Endodermal cell (in vitro differentiated cells): ENCODE measurements at regions not wholly inside any gene's neighbourhood (a gene's known extent, or its start where the extent isn't known, plus 50 kb on each side); places are given as distances from the start of the nearest gene placed in this dataset.

ENCODE experiments used
- DNase-seq: peaks from one replicate; pipeline ENCODE4 v3.0.0-alpha.2; 2017
- H3K27ac ChIP-seq: 2 replicates; pipeline ENCODE4 v1.5.1; 2013; ENCODE audit warnings: mild to moderate bottlenecking, low read depth, low read length, moderate library complexity
- H3K27me3 ChIP-seq: 2 replicates; pipeline ENCODE4 v1.6.1; 2013; ENCODE audit warnings: mild to moderate bottlenecking, low read length, moderate library complexity; ENCODE audit not compliant: insufficient read depth, control insufficient read depth, poor library complexity, severe bottlenecking
- H3K36me3 ChIP-seq: 2 replicates; pipeline ENCODE4 v1.7.0; 2013; ENCODE audit warnings: mild to moderate bottlenecking, low read length, moderate library complexity; ENCODE audit not compliant: control insufficient read depth, insufficient read depth
- H3K4me1 ChIP-seq: one replicate; pipeline ENCODE4 v1.7.0; 2013; ENCODE audit warnings: low read length; ENCODE audit not compliant: control insufficient read depth, insufficient read depth
- H3K4me3 ChIP-seq: 2 replicates; pipeline ENCODE4 v1.5.1; 2013; ENCODE audit warnings: mild to moderate bottlenecking, low read length, moderate library complexity
- H3K9ac ChIP-seq: 2 replicates; pipeline ENCODE4 v1.6.1; 2013; ENCODE audit warnings: mild to moderate bottlenecking, low read length, moderate library complexity; ENCODE audit not compliant: poor library complexity, severe bottlenecking; ENCODE audit errors: extremely low read depth
- H3K9me3 ChIP-seq: 2 replicates; pipeline ENCODE4 v1.6.1; 2013; ENCODE audit warnings: mild to moderate bottlenecking, low read length, moderate library complexity; ENCODE audit not compliant: control insufficient read depth
- H3K27ac Mint-ChIP-seq: 2 replicates; pipeline ENCODE4 v1.8.0; 2020; ENCODE audit warnings: mixed read lengths
- H3K27me3 Mint-ChIP-seq: 2 replicates; pipeline ENCODE4 v1.8.0; 2021; ENCODE audit warnings: mild to moderate bottlenecking, mixed read lengths; ENCODE audit not compliant: insufficient read depth
- H3K36me3 Mint-ChIP-seq: 2 replicates; pipeline ENCODE4 v1.8.0; 2020; ENCODE audit warnings: low read depth, mixed read lengths
- H3K4me1 Mint-ChIP-seq: 2 replicates; pipeline ENCODE4 v1.8.0; 2020; ENCODE audit warnings: mixed read lengths
- H3K4me3 Mint-ChIP-seq: 2 replicates; pipeline ENCODE4 v1.8.0; 2020; ENCODE audit warnings: mild to moderate bottlenecking, moderate library complexity, mixed read lengths
- H3K9me3 Mint-ChIP-seq: 2 replicates; pipeline ENCODE4 v1.8.0; 2020; ENCODE audit warnings: mild to moderate bottlenecking, mixed read lengths
- WGBS, 2 experiments: methylation state at CpG; one replicate each; pipeline versions ENCODE4 v1.1.5 to v1.1.7; 2013; ENCODE audit warnings: missing lambda C conversion rate in 2 of 2, mixed read lengths in 1 of 2; ENCODE audit not compliant: insufficient coverage in 1 of 2, insufficient read length in 1 of 2; 5-methylcytosine and 5-hydroxymethylcytosine counted together
- TF ChIP-seq, protein P1 (sequence below): fragments of 200-600 bp; sonication (generic); conservative IDR thresholded peaks from 2 replicates; pipeline ENCODE4 v1.5.0; 2021; ENCODE audit warnings: antibody characterized with exemption, mild to moderate bottlenecking

DNA sequence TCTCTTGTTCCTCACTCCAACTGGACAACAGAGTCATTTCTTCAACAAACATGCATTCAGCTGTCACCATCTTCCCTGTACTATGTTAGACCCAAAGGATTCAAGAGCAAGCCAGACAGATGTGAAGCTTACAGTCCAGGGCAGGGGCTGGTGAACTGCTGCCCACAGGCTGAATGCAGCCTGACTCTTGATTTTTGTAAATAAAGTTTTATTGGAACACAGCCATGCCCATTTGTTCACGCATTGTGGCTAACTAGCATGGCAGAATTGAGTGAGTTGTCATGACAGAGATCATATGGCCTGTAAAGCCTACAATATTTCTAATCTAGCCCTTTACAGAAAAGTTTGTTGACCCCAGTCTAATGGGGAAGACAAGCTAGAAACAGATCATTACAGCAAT is 208.7 kb downstream of the EMX2 start:
- TF ChIP-seq, protein P1, sequence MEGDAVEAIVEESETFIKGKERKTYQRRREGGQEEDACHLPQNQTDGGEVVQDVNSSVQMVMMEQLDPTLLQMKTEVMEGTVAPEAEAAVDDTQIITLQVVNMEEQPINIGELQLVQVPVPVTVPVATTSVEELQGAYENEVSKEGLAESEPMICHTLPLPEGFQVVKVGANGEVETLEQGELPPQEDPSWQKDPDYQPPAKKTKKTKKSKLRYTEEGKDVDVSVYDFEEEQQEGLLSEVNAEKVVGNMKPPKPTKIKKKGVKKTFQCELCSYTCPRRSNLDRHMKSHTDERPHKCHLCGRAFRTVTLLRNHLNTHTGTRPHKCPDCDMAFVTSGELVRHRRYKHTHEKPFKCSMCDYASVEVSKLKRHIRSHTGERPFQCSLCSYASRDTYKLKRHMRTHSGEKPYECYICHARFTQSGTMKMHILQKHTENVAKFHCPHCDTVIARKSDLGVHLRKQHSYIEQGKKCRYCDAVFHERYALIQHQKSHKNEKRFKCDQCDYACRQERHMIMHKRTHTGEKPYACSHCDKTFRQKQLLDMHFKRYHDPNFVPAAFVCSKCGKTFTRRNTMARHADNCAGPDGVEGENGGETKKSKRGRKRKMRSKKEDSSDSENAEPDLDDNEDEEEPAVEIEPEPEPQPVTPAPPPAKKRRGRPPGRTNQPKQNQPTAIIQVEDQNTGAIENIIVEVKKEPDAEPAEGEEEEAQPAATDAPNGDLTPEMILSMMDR: no peak
- no peak overlapping the region for H3K27ac Mint-ChIP-seq
- no peaks in the 10 kb centered on the region for H3K9me3 Mint-ChIP-seq

DNA sequence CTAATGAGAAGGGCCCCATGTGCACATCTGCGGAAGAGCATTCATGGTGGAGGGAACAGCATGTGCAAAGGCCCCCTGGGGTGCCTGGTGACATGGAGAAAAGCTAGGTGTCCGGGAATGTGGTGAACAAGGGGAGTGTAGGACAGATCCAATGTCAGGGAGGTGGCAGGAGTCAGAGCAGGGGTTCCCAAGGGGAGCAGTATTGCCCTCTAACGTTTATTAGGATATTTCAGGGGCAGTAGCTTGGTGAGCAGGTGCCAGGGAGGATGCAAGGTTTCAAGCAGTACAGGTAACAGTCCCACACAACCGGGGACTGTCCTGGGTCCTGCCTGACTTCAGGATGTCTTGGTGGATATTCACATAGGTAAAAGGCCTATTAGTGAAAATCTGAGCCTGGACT is 209.6 kb downstream of the EMX2 start:
- 72 to 86% methylated on average over 3 to 4 of the region's 4 CpGs for WGBS, 2 experiments
- no peaks in the 10 kb centered on the region for H3K36me3 Mint-ChIP-seq

More for the DNA sequence above, 208.7 kb downstream of the EMX2 start:
- no peaks in the 10 kb centered on the region for H3K36me3 Mint-ChIP-seq
- Histone ChIP-seq H3K27ac (no peak overlapping the region), H3K27me3 (peaks cover 6% of the 10 kb centered on the region), H3K9me3 (no peaks in the 10 kb centered on the region), H3K4me3 (no peak overlapping the region), H3K36me3 (no peaks in the 10 kb centered on the region), H3K9ac (no peak overlapping the region), H3K4me1 (no peaks in the 10 kb centered on the region)
- 92 to 100% methylated on average over 1 of the region's 1 CpG for WGBS, 2 experiments
- H3K4me3 Mint-ChIP-seq: no peak overlapping the region
- peaks cover 35% of the 10 kb centered on the region for H3K27me3 Mint-ChIP-seq
- peak; percentile 21 for DNase-seq
- H3K4me1 Mint-ChIP-seq: no peaks in the 10 kb centered on the region

DNA sequence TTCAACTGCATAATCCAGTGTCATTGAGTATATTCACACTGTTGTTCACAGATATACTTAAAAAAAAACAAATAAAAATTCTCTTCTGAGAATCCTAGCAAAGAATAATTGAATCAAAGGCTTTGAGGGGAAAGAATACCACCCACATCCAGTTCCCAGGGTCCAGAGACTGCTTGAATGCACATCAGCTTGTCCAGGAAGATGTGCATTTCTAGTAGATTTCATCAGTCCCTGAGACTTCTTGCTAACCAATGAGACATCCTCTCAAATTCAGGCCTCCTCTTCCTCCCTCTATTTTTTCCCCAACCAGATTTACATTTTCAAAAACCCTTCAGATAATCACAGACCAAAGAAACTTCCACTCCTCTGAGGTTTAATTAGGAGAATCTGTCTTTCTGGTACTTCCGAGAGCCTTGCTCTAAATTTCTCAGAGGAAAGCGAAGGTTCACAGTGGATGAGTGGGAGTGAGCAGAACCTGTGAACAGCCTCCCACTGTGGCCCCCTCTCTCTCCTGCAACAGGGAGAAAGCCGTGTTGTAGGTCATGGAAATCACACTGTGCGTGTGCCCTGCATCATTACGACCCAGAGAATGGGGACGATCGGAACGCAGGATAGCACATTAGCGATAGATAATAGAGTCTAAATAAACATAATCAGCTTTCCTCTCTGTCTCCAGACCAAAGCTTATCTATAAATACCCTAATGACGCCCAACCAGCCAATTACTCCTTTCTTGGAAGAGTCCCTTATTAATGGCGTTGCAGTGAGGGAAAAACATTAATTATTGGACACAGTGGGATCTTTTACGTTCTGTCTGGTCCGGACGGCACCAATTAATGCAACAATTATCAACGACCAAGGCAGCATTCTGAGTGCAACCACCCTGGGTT is 212.5 kb downstream of the EMX2 start:
- Mint-ChIP-seq H3K9me3 (no peaks in the 10 kb centered on the region), H3K4me1 (no peaks in the 10 kb centered on the region), H3K27ac (no peak overlapping the region), H3K27me3 (peaks cover 26% of the 10 kb centered on the region), H3K4me3 (no peak overlapping the region), H3K36me3 (no peaks in the 10 kb centered on the region)
- H3K27me3 ChIP-seq: peaks cover 9% of the 10 kb centered on the region
- H3K36me3 ChIP-seq: no peaks in the 10 kb centered on the region
- no peaks in the 10 kb centered on the region for H3K9me3 ChIP-seq
- TF ChIP-seq, protein P1: no peak
- DNase-seq: peak; percentile 9
- H3K4me3 ChIP-seq: no peak overlapping the region
- H3K9ac ChIP-seq: no peak overlapping the region
- H3K27ac ChIP-seq: no peak overlapping the region
- 82 to 90% methylated on average over 10 to 15 of the region's 15 CpGs for WGBS, 2 experiments
- no peaks in the 10 kb centered on the region for H3K4me1 ChIP-seq

More for the DNA sequence above, 209.6 kb downstream of the EMX2 start:
- Mint-ChIP-seq H3K27ac (no peak overlapping the region), H3K4me3 (no peak overlapping the region), H3K4me1 (no peaks in the 10 kb centered on the region), H3K9me3 (no peaks in the 10 kb centered on the region), H3K27me3 (peaks cover 31% of the 10 kb centered on the region)
- Histone ChIP-seq H3K9ac (no peak overlapping the region), H3K4me3 (no peak overlapping the region), H3K36me3 (no peaks in the 10 kb centered on the region), H3K27me3 (peaks cover 6% of the 10 kb centered on the region), H3K9me3 (no peaks in the 10 kb centered on the region), H3K27ac (no peak overlapping the region), H3K4me1 (no peaks in the 10 kb centered on the region)
- peak; percentile 23 for DNase-seq
- TF ChIP-seq, protein P1: no peak
